Astrocyte of the hippocampus (primary cell): ENCODE measurements at regions not wholly inside any gene's neighbourhood (a gene's known extent, or its start where the extent isn't known, plus 50 kb on each side); places are given as distances from the start of the nearest gene placed in this dataset.
"Not testable (repeated sequence)": the region's sequence is repeated elsewhere in the genome, so short reads cannot be mapped to it uniquely, and the experiment has no call there.

Experiments
- DNase-seq: peaks from one replicate; pipeline ENCODE4 v3.0.0; 2011; ENCODE audit warnings: low read depth, low spot score

DNA sequence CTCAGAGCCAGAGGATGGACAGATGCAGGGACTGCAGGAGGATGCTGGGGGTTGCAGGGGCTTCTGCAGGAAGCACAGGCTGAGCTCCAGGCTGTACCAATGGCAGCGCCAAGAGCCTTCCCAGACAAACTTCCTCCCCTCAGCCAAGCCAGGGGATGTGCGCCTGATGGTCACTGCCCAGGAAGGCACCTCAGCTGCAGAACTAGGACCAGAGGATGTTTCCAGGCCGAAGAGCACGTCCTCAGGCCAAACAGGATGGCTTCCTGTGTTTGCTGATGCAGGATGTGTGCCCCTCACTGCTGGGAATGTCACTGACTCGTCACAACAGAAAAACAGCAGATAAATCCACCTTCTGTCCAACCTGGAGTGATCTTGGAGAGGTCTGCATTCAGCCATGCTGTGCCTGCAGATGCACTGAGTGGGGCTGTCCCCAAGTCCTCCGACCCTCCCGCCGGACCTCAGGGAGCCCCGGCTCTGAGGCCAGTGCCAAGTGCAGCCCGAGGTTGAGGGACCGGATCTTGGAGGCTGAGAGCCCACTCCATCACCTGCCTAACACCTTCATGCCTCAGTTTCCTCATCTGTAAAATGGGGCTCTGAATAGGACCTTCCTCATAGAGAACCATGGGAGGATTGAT lies 152.5 kb upstream of the CHST15 start:
- DNase-seq, result no peak

DNA sequence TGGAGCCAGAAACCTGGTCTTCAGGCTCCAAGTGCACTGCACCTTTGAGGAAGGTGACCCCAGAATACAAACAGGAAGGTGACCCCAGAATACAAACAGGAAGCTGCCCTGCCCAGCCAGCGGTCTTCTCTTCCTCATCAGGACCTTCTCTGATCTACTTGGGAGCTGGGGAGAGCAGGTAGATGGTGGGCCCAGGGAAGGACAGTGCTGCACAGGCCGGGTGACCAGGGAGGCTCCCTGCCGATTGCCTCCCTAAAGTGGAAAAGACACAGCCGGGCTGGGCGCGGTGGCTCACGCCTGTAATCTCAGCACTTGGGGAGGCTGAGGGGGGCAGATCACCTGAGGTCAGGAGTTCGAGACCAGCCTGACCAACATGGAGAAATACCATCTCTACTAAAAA lies 151.8 kb upstream of the CHST15 start:
- no peak for DNase-seq

DNA sequence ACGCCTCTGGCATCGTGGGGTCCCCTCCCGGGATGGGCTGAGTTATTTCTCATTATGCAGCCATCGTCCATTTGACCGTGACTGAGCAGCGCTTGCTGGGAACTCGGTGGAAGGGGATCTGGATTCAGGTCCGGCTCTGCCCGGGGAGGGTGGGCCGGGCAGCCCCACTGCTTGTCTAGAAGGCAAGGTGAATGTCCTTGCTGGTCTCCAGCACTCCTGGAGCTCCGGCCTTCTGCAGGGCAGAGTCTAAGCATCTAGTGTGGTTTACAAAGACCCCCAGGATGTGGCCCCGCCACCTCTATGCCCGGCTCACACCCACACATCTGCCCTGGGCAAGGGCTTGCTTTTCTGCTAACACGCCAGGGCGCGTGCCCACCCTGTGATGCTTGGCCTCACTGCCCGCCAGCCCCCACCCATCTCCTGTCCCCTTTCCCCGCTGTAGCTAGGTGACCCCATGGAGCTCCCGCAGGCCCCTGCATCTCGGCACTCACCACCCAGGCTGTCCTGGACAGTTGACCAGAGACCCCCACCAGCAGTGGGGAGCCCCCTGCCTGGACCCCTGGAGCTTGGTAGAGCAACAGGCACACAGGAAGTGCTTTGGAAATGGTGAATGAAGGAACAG lies 151.0 kb upstream of the CHST15 start:
- DNase-seq, result no peak

DNA sequence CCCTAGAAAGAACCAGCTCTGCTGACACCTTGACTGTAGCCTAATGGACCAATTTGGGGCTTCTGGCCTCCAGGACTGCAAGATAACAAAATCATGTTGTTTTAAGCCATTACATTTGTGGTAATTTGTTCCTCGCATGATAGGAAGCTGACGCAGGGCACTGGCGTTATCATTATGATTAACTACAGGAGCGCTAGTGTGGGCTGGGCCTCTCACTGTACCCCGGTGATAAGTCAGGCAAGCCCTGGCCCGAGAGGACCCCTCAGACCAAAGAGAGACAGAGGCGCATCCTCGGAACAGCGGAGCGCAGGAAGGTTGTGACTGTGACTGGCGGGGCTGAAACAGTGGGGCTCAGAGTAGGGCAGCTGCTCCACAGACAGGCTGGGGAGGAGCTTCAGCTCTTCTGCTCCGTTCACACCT lies 150.3 kb upstream of the CHST15 start:
- no peak for DNase-seq

DNA sequence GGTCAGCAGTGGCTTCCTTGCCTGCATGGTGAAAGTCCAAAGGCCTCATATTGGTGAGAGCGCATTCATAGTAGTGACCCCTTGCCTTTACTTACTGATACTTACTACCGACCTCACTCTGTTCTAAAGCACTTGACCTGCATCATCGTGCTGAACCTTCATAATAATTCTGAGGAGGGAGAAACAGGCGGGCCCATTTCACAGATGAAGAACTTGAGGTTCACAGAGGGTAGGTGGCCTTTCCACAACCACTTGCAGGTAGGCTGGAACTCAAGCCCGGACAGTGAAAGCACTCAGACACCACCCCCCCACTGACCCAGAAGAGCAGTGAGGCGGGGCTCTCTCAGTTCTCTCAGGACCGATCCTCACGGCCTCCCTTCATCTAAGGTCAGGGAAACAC lies 149.4 kb upstream of the CHST15 start:
- DNase-seq, result no peak

DNA sequence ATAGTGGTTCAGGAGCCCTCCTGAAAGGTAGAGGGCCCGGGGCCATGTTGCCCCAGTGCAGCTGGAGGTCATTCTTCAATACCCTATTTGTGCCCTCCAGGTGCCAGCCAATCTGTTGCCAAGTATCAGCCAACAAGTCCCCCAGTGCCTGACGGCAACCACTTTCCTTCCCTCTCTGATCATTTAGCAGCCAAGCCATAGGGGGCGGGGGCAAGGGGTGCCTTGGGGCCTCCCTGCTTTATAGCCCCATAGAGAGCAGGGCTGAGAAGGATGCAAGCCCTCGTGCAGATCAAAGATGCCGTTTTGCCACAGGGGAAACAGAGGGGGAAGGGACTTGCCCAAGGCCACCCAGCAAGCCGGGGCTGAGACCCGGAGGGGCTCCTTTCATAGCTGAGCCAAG lies 149.0 kb upstream of the CHST15 start:
- no peak for DNase-seq

DNA sequence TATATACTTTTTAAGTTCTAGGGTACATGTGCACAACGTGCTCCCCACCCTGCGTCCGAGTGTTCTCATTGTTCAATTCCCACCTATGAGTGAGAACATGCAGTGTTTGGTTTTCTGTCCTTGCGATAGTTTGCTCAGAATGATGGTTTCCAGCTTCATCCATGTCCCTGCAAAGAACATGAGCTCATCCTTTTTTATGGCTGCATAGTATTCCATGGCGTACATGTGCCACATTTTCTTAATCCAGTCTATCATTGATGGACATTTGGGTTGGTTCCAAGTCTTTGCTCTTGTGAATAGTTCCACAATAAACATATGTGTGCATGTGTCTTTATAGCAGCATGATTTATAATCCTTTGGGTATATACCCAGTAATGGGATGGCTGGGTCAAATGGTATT lies 148.1 kb upstream of the CHST15 start:
- DNase-seq, result not testable (repeated sequence)

DNA sequence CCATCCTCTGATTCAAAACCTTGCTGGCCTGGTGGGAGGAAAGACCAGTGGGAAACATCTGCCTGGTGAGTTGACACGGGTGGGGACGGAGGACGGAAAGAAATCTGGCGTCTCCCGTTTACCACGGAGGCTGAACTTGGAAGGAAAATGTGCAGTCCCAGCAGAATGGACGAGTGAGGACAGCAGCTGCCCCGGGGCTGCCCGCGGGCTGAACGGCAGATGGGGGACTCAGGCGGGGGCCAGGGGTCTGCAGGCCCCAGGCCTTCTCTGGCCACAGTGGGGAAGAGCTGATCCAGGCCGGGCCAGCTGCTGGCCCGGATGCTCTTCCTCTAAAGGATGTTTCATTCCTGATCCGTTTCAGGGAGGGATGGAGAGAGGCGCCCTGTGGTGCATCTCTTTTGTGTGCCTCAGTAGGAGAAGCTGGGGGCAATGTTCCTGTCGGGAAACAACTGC lies 147.5 kb upstream of the CHST15 start:
- no peak for DNase-seq

DNA sequence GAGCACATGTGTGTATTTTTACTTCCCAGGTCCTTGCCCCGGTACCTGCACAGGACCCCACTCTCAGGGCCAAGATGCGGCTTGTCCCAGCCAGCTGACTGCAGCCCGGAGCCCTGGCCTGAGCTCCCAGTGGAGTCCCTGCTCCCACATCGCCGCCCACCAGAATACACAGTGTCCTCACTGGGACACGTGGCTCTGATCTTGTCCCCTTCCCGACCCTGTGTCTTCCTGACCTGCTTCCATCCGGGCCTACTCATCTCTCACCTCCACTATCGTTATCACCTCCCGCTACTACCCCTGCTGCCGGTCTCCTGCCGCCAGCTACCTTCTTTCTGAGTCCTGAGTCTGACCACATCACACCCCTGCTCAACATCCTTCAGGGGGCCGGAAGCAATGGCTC lies 146.3 kb upstream of the CHST15 start:
- no peak for DNase-seq

DNA sequence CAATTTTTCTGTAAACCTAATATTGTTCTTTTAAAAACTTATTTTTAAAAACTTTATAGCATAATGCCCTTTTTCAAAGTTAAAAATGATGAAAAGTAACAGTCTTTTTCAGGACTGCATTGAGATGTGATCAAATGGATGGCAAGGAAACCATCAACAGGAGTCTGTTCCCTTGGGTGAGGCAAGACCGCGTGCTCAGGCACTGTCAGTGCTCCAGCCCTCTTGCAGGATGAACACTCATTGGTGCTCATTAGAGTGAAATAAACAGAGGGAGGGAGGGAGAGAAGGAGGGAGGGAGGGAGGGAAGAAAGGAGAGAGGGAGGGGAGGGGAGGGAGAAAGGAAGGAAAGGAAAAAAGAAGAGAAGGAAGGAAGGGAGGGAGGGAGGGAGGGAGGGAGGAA lies 145.7 kb upstream of the CHST15 start:
- DNase-seq, result no peak

DNA sequence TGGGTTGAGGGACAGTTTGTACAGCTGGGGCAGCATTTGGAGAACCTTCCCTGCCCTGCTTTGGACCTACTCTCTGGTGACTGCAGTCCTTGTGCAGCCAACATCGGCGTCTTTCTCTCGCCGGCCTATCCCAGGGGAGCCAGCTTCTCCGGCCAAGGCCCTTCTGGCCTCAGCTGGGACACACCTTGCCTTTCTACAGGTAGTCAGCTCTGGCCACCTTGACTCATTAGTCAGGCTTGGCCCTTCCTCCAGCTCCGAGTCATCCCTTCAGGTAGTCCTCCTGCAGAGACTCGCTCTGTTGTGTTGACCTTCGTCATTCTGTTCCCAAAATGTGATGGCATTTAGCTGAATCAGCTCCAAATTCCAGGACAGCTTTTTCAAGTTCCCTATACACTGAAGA lies 145.0 kb upstream of the CHST15 start:
- DNase-seq, result no peak

DNA sequence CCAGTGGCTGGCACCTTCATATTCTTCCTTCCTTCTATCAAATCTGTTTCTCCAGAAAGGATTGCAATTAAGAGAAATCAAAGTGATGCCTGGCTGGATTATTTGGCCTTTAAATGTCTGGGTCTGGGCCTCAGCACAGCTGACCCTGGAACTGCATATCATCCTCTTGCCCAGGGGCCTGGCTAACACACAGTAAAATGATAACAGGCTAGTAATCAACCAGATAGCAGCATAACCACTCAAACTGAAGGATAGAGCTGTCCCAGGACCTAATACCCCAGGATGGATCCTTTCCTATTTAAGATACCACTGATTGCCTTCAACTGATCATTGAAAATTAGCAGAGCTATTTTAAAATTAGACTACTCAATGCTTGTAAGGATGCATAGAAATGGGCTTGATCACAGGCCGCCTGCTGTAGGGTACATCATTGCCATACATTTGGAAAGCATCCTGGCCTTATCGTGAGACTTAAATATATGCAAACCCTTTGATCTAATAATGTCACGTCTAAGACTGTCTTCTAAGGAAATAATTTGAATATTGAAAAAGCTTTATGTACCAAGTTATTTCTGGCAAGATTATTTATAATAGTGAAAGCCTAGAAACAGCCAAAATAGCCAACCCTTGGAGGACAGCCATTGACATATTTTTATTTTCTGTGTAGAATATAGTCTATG lies 144.0 kb upstream of the CHST15 start:
- no peak for DNase-seq

DNA sequence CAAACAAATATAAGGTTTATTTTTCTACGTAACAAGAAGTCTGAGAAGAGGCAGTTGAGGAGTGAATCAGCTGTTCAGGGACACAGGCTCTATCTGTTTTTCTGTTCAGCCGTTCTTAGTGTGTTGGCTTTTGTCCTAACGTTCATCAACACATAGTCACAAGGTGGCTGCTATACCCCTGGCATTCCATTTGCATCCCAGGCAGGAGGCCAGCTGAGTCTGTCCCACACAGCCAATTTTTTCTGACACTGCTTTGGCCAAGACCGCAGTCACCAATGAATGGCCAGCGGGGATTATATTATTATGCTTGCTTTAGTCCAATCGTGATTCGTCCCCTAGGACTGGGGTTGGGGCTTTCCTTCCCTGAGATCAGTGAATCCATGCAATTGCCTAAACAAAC lies 143.4 kb upstream of the CHST15 start:
- DNase-seq, result peak; percentile 86

DNA sequence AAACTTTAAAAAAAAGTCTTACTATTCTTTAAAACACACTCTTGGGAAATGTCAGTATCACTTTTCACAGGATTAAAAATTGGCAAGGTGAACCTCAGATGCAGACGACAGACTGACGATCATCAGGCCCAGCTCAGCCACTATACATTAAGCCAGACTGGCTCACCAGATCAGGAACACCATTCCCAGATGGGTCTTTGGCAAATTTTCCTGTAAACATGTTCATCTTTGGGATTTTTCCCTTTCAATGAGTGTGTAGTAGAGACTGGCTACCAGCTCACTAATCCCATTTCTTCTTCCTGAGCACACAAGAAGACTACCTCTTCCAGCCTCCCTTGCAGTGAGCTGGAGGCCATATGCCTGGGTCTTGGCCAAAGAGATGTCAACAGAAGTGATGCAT lies 142.7 kb upstream of the CHST15 start:
- no peak for DNase-seq

DNA sequence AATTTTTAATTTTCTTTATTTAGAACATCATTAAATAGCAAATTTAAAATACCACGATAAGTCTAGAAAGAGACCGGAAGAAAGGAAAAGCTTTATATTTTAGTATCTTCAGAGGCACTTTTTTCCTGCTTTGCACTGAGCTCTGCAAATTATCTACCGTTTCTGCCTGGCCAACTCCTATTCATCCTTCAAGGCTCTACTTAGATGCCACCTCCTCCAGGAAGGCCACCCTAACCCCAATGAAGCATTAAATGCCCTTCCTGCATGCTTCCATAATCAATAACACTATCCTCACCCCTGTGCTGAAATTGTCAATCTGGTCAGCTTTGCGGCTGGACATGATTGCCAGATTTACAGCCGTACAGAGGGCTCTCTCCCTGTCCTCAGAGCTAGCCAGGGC lies 141.8 kb upstream of the CHST15 start:
- no peak for DNase-seq

DNA sequence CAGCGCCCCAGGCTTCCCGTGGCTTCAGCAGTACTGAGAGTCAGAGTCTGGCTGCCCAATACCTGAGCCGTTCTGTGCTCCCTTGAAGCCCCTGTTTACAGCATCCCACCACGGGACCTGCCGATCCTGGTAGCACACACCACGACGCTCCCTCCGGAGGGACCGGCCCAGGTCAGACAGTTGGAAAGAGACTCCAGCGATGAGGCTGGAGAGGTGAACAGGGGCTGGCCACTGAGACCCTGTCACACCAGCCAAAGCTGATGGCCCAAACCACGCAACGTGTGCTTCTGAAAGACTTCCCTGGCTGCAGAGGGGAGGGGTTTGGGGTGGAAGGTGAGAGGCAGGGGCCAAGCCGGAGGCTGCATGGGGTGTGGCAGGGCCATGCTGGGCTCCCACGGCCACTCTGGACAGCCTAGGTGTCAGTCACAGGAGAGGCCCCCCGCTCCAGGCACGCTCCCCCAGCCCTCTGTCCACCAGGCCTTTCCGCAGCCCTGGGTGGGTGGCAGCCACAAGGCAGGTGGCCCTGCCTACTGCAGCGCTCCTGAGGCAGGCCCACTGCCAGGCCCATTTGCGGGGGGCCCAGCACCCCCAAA lies 140.2 kb upstream of the CHST15 start:
- no peak for DNase-seq

DNA sequence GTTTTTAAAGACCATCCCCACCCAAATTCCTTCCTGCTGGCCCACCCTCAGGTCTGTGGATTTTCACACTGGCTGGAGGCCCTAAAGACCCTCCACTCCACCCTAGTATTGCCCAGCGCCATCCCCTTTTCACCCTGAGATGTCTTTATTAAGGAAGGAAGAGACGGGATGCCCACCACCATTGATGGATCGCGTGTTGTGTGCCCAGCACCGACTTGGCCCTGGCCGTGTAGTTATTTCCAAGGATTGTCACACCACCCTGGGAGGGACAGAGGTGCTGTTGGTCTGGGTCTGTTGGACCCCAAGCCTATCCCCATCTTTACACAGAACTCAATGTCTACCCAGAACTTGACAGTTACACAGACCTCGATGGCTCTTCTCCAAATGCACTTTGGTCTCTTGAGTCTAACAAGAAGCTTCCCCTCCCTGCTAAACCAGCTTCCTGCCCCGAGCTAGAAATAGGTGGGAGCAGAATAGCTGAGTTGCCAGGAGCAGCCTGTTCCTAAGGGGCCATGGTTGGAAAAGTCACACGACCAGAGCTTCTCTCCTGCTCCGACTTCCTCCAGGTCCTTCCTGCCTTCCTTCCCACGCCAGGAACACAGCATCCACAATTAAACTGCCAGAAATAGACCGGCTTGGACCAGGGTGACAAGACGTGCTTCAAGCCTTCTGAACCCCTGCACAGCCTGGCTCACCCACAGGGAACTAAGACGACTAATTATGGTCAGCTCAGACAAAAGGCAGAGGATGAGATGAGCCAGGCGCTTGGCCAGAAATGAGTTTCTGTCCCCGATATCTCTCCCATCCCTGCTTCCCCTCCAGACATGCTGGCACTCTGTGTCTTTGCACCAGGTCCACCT lies 139.5 kb upstream of the CHST15 start:
- DNase-seq, result no peak

DNA sequence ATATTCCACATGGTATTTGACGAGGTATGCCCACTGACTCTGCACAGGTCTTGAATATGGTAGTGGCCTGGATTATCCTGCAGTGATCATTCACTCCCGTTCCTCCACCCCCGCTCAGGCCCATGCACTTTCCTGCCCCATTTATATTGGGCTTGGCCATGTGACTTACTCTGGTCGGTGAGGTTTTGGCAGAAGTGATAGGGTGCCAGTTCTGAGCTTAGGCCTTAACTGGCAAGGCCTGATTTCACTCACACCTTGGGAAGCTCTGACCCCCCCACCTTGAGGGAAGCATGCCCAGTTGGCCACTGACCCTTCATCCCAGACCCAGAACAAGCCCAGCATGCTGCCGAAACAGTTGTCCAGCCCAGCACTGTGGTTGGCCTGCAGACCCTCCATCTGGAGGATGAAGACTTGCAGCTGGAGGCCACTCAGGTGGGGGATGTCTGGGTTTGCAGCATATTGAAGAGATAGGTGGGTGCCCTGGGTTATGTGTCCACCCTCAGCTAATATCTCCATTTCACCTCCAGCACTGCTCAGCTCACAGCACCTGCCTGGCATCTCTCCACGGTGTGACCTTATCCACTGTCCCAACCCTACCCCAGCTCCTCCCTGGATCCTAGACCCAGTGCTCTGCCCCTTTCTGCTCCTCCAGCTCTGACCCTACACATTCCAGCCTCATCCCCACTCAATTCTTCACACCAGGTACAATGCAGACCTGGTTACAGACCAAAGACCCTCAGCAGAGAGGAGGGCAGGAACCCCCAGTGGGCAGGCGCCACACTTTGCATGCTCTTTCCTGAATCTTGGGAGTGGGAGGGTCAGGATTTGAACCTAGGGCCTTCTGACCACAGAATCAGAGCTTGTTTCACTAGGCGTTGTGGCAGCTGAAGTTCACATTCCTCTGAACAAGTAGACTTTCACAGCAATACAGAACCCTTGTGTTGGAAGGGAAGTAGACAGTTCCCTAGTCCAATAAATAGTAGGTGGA lies 138.1 kb upstream of the CHST15 start:
- DNase-seq, result no peak

DNA sequence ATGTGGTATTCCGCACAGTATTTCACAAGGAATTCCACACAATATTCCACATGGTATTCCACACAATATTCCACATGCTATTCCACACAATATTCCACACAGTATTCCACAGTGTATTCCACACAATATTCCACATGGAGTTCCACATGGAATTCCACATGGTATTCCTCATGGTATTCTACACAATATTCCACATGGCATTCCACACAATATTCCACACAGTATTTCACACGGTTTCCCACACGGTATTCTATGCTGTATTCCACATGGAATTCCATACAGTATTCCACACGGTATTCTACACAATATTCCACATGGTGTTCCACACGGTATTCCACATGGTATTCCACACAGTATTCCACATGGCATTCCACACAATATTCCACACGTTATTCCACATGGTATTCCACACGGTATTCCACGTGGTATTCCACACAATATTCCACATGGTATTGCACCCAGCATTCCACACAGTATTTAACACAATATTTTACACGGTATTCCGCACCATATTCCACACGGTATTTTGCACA lies 137.3 kb upstream of the CHST15 start:
- no peak for DNase-seq

DNA sequence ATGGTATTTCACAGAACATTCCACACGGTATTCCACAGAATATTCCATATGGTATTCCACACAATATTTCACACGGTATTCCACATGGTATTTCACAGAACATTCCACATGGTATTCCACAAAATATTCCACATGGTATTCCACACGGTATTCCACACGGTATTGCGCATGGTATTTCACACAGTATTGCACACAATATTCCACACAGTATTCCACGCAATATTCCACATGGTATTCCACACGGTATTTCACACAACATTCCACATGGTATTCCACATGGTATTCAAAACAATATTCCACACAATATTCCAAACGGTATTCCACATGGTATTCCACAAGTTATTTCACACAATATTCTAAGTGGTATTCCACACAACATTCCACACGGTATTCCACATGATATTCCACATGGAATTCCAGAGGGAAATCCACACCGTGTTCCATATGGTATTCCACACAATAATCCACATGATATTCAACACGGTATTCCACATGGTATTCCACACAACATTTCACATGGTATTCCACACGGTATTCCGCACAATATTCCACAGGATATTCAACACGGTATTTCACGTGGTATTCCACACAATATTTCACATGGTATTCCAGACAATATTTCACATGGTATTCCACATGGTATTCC lies 136.7 kb upstream of the CHST15 start:
- DNase-seq, result no peak
